Activated CD4-positive, alpha-beta T cell treated with anti-CD3 and anti-CD28 coated beads, Interleukin-2, Interleukin-6, amounts not matched to agents 100 ng/mL and 50 ng/mL, durations not matched to agents 16 hours and 8 hours (primary cell): ENCODE measurements at regions not wholly inside any gene's neighbourhood (a gene's known extent, or its start where the extent isn't known, plus 50 kb on each side); places are given as distances from the start of the nearest gene placed in this dataset.

ENCODE experiments used
- DNase-seq: peaks from one replicate; pipeline ENCODE4 v3.0.0-alpha.2; 2020

- no peak for DNase-seq
These were observed 548.6 kb upstream of the TBX3 start for GRCh38 chr12:115232455-115233156.

- DNase-seq, result no peak
These were observed 546.6 kb upstream of the TBX3 start for GRCh38 chr12:115230606-115231005.

- no peak for DNase-seq
These were observed 545.5 kb upstream of the TBX3 start for GRCh38 chr12:115229517-115229916.

- DNase-seq, result no peak
These were observed 544.5 kb upstream of the TBX3 start for GRCh38 chr12:115228434-115228833.

- DNase-seq, result no peak
These were observed 543.2 kb upstream of the TBX3 start for GRCh38 chr12:115227137-115227615.

- DNase-seq, result no peak
These were observed 541.9 kb upstream of the TBX3 start for GRCh38 chr12:115225845-115226244.

- no peak for DNase-seq
These were observed 540.0 kb upstream of the TBX3 start for GRCh38 chr12:115223991-115224390.

- no peak for DNase-seq
These were observed 539.3 kb upstream of the TBX3 start for GRCh38 chr12:115223322-115223721.

- DNase-seq, result no peak
These were observed 538.2 kb upstream of the TBX3 start for GRCh38 chr12:115222220-115222619.

- DNase-seq, result no peak
These were observed 532.3 kb upstream of the TBX3 start for GRCh38 chr12:115216301-115216700.

- DNase-seq, result no peak
These were observed 531.6 kb upstream of the TBX3 start for GRCh38 chr12:115215544-115215943.

GRCh38 chr12:115213538-115214016, 529.6 kb upstream of the TBX3 start:
- DNase-seq, result no peak

- DNase-seq, result no peak
These were observed 529.1 kb upstream of the TBX3 start for GRCh38 chr12:115213118-115213517.

GRCh38 chr12:115212356-115212755, 528.4 kb upstream of the TBX3 start:
- DNase-seq, result no peak

GRCh38 chr12:115210533-115211252, 526.7 kb upstream of the TBX3 start:
- no peak for DNase-seq

- no peak for DNase-seq
These were observed 525.3 kb upstream of the TBX3 start for GRCh38 chr12:115209230-115209629.

- no peak for DNase-seq
These were observed 524.1 kb upstream of the TBX3 start for GRCh38 chr12:115208098-115208497.

- no peak for DNase-seq
These were observed 523.4 kb upstream of the TBX3 start for GRCh38 chr12:115207216-115207915.

- no peak for DNase-seq
These were observed 522.8 kb upstream of the TBX3 start for GRCh38 chr12:115206801-115207200.

GRCh38 chr12:115205755-115206308, 521.9 kb upstream of the TBX3 start:
- no peak for DNase-seq

- DNase-seq, result no peak
These were observed 521.2 kb upstream of the TBX3 start for GRCh38 chr12:115204957-115205754.

GRCh38 chr12:115203701-115204100, 519.7 kb upstream of the TBX3 start:
- no peak for DNase-seq
